SK-N-SH (cell line): ENCODE measurements at regions not wholly inside any gene's neighbourhood (a gene's known extent, or its start where the extent isn't known, plus 50 kb on each side); places are given as distances from the start of the nearest gene placed in this dataset.

Experiments used
- CTCF ChIA-PET: fragments of 300-600, 350-600 bp; formaldehyde crosslinking; extraction: SDS; loops from one replicate; lab custom pipeline; 2021; lab: Yijun Ruan, JAX
- POLR2A ChIA-PET: fragments of 350-600 bp; sonication (Branson Sonifier 250); formaldehyde crosslinking; extraction: SDS; loops from one replicate; lab custom pipeline; 2020; ENCODE audit warnings: antibody characterized with exemption, inconsistent platforms; lab: Yijun Ruan, JAX
- DNase-seq: peaks from one replicate; pipeline ENCODE4 v3.0.0; 2012
- H2AFZ ChIP-seq: fragments of 200-600 bp; sonication (generic); 2 replicates; pipeline ENCODE4 v1.8.1; 2016; ENCODE audit warnings: antibody characterized with exemption, mild to moderate bottlenecking, low read depth
- H3F3A ChIP-seq: fragments of 200-600 bp; sonication (generic); replicated peaks from 2 replicates; pipeline ENCODE3; 2016; ENCODE audit warnings: antibody characterized with exemption, mild to moderate bottlenecking; ENCODE audit not compliant: insufficient read depth
- H3K27ac ChIP-seq, 2 experiments: fragments of 200-500 bp in 1 of 2; fragments of 200-600 bp in 1 of 2; sonication (Bioruptor generic) in 1 of 2; sonication (generic), shearing (Covaris generic) in 1 of 2; 2 replicates each; pipeline versions ENCODE4 v1.5.1 to v1.6.1; 2014 to 2016; ENCODE audit warnings: low read depth in 2 of 2, inconsistent platforms in 1 of 2, low read length in 1 of 2, mild to moderate bottlenecking in 1 of 2, mixed read lengths in 1 of 2
- H3K27me3 ChIP-seq: fragments of 200-600 bp; sonication (generic), shearing (Covaris generic); 2 replicates; pipeline ENCODE4 v1.6.1; 2016; ENCODE audit warnings: mixed run types; ENCODE audit not compliant: insufficient read depth
- H3K36me3 ChIP-seq, 2 experiments: fragments of 200-500 bp in 1 of 2; fragments of 200-600 bp in 1 of 2; sonication (Bioruptor generic) in 1 of 2; sonication (generic) in 1 of 2; replicated peaks in 1 of 2; 2 replicates each; pipeline versions ENCODE3 to v1.5.1; 2014 to 2016; ENCODE audit warnings: low read length in 1 of 2, mild to moderate bottlenecking in 1 of 2; ENCODE audit not compliant: insufficient read depth in 2 of 2, control insufficient read depth in 1 of 2
- H3K4me1 ChIP-seq, 2 experiments: fragments of 200-500 bp in 1 of 2; fragments of 200-600 bp in 1 of 2; sonication (Bioruptor generic) in 1 of 2; sonication (generic), shearing (Covaris generic) in 1 of 2; 2 replicates each; pipeline versions ENCODE4 v1.5.1 to v1.6.1; 2014 to 2016; ENCODE audit warnings: low read depth in 1 of 2, low read length in 1 of 2, mixed run types in 1 of 2; ENCODE audit not compliant: insufficient read depth in 2 of 2, control insufficient read depth in 1 of 2
- H3K4me2 ChIP-seq: fragments of 200-600 bp; sonication (generic), shearing (Covaris generic); 2 replicates; pipeline ENCODE4 v1.6.1; 2017; ENCODE audit warnings: mixed run types
- H3K4me3 ChIP-seq, 2 experiments: fragments of 200-500 bp in 1 of 2; fragments of 200-600 bp in 1 of 2; sonication (Bioruptor generic) in 1 of 2; sonication (generic), shearing (Covaris generic) in 1 of 2; 2 replicates each; pipeline versions ENCODE4 v1.5.1 to v1.8.1; 2014 to 2016; ENCODE audit warnings: low read depth in 2 of 2, inconsistent platforms in 1 of 2, low read length in 1 of 2, mild to moderate bottlenecking in 1 of 2, mixed read lengths in 1 of 2, moderate library complexity in 1 of 2
- H3K79me2 ChIP-seq: fragments of 200-600 bp; sonication (generic); 2 replicates; pipeline ENCODE4 v1.8.1; 2017; ENCODE audit warnings: mild to moderate bottlenecking; ENCODE audit not compliant: insufficient read depth
- H3K9ac ChIP-seq: fragments of 200-600 bp; sonication (generic); 2 replicates; pipeline ENCODE4 v1.6.1; 2017; ENCODE audit warnings: mixed run types
- H3K9me2 ChIP-seq: fragments of 200-600 bp; sonication (generic); 2 replicates; pipeline ENCODE4 v1.6.1; 2017; ENCODE audit warnings: mixed run types
- H3K9me3 ChIP-seq: fragments of 200-600 bp; sonication (generic); 2 replicates; pipeline ENCODE4 v1.6.1; 2017; ENCODE audit warnings: mixed run types, mild to moderate bottlenecking, moderate library complexity
- H4K20me1 ChIP-seq: fragments of 200-600 bp; sonication (generic); 2 replicates; pipeline ENCODE4 v1.6.1; 2017; ENCODE audit warnings: mild to moderate bottlenecking, mixed run types; ENCODE audit not compliant: insufficient read depth
- EP300 ChIP-seq, 2 experiments: IDR thresholded peaks; 2 replicates each; pipeline versions ENCODE4 v1.4.0 to v1.6.1; 2012; ENCODE audit warnings: borderline replicate concordance in 1 of 2, low read depth in 1 of 2, low read length in 1 of 2
- EZH2phosphoT487 ChIP-seq: fragments of 200-600 bp; sonication (generic); IDR thresholded peaks from 2 replicates; pipeline ENCODE4 v1.6.1; 2017; ENCODE audit warnings: low read depth, mixed run types, mild to moderate bottlenecking, antibody characterized with exemption, moderate library complexity, borderline replicate concordance
- FOSL2 ChIP-seq: IDR thresholded peaks from 2 replicates; pipeline ENCODE4 v1.4.0; 2012; ENCODE audit warnings: low read depth, mild to moderate bottlenecking, moderate library complexity, borderline replicate concordance
- FOXJ3 ChIP-seq: sonication (generic); formaldehyde crosslinking; IDR thresholded peaks from 2 replicates; pipeline ENCODE4 v1.5.1; 2020; ENCODE audit warnings: mild to moderate bottlenecking, missing genetic modification reagents
- FOXM1 ChIP-seq: IDR thresholded peaks from 2 replicates; pipeline ENCODE4 v1.4.0; 2012; ENCODE audit warnings: low read depth, mild to moderate bottlenecking
- GATA2 ChIP-seq: sonication (generic); formaldehyde crosslinking; IDR thresholded peaks from 2 replicates; pipeline ENCODE4 v1.5.0; 2020; ENCODE audit warnings: mild to moderate bottlenecking, missing genetic modification reagents
- JUND ChIP-seq: IDR thresholded peaks from 2 replicates; pipeline ENCODE4 v1.4.0; 2012
- MEF2A ChIP-seq: IDR thresholded peaks from 2 replicates; pipeline ENCODE4 v1.4.0; 2012; ENCODE audit warnings: low read depth, borderline replicate concordance
- NFIC ChIP-seq: IDR thresholded peaks from 2 replicates; pipeline ENCODE4 v1.4.0; 2012; ENCODE audit warnings: borderline replicate concordance
- POLR2AphosphoS5 ChIP-seq: IDR thresholded peaks from 2 replicates; pipeline ENCODE4 v1.6.1; 2012; ENCODE audit warnings: low read depth, low read length
- RAD21 ChIP-seq: IDR thresholded peaks from 2 replicates; pipeline ENCODE4 v1.6.1; 2012; ENCODE audit warnings: mild to moderate bottlenecking, low read length
- RCOR1 ChIP-seq: fragments of 150-350 bp; IDR thresholded peaks from 2 replicates; pipeline ENCODE4 v1.6.1; 2017; ENCODE audit warnings: antibody characterized with exemption, low read length
- SMC3 ChIP-seq: IDR thresholded peaks from 2 replicates; pipeline ENCODE4 v1.6.1; 2012; ENCODE audit warnings: low read depth, low read length, improper control_type of control experiment
- WGBS: methylation state at CpG from one replicate; pipeline ENCODE4 v1.1.6; 2017; ENCODE audit warnings: low lambda C conversion rate; 5-methylcytosine and 5-hydroxymethylcytosine counted together
- TF ChIP-seq, protein P1 (sequence below): IDR thresholded peaks from 2 replicates; pipeline ENCODE4 v1.4.0; 2012; ENCODE audit warnings: low read depth
- TF ChIP-seq, protein P2 (sequence below): fragments of 200-600 bp; sonication (generic); IDR thresholded peaks from 2 replicates; pipeline ENCODE4 v1.6.1; 2017; ENCODE audit warnings: antibody characterized with exemption, mild to moderate bottlenecking, moderate library complexity
- TF ChIP-seq, protein P3 (sequence below): fragments of 150-350 bp; IDR thresholded peaks from 2 replicates; pipeline ENCODE4 v1.6.1; 2016; ENCODE audit warnings: mild to moderate bottlenecking, low read depth, low read length

DNA sequence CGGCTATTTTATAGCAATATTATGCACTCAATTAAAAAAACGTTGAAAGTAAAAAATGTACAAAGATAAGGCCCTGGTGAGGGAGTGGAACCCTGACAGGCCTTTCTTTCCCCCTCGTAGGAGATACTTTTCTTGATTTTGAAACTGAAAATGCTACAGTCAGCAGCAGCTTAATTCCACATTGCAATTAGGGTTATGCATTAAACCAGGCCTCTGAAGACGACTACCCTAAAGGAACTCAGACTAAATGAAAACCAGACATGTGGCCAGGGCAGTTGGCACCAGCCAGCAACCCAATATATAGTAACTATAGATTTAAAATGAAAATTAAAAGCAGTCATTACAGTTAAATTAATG lies 463.2 kb upstream of the MAF start:
- H3K4me3 ChIP-seq, result no peak overlapping the region
- no peaks in the 10 kb centered on the region for H3K9me3 ChIP-seq
- H3K4me1 ChIP-seq, result peaks cover 0 to 10% of the 10 kb centered on the region in 2 experiments; a peak in 1 of 4 replicates
- H3K9ac ChIP-seq, result no peak overlapping the region
- 14% methylated on average over 4 of the region's 4 CpGs for WGBS
- peak overlapping the region in 1 of 2 experiments; percentile 47; a peak in 1 of 4 replicates for H3K27ac ChIP-seq
- no peaks in the 10 kb centered on the region for H3F3A ChIP-seq
- H4K20me1 ChIP-seq, result no peaks in the 10 kb centered on the region
- ChIA-PET CTCF (interaction anchor here (1.0 kb wide), 1 partner anchor 13 kb away, joined by 3 read pairs; no protein-coding TSS in a partner anchor), POLR2A (no interaction called here)
- no peak overlapping the region for H2AFZ ChIP-seq
- peak; percentile 44 for DNase-seq
- no peaks in the 10 kb centered on the region for H3K79me2 ChIP-seq
- H3K27me3 ChIP-seq, result no peaks in the 10 kb centered on the region
- no peaks in the 10 kb centered on the region for H3K9me2 ChIP-seq
- H3K4me2 ChIP-seq, result no peak overlapping the region
- no peaks in the 10 kb centered on the region for H3K36me3 ChIP-seq
- TF ChIP-seq GATA2 (CRISPR knock-in tag) (0 out of 2 replicates have a peak, but pooled peaks have one; percentile 7), JUND (no peak), RCOR1 (peak; percentile 39; the same call in 1 of the 2 replicates), EP300 (IDR thresholded peaks at IDR 0.05; ENCODE audit: borderline replicate concordance in 1 of 2, low read depth in 1 of 2, low read length in 1 of 2) (peak in 1 of 2 experiments; percentile 42; a peak in 1 of 4 replicates)
- TF ChIP-seq, protein P1, sequence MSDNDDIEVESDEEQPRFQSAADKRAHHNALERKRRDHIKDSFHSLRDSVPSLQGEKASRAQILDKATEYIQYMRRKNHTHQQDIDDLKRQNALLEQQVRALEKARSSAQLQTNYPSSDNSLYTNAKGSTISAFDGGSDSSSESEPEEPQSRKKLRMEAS, result no peak

- no peak overlapping the region for H3K4me3 ChIP-seq
- H3K4me2 ChIP-seq, result no peak overlapping the region
- H3K9me2 ChIP-seq, result no peaks in the 10 kb centered on the region
- TF ChIP-seq FOSL2 (no peak), NFIC (no peak), EZH2phosphoT487 (no peak), RAD21 (no peak), SMC3 (no peak), FOXM1 (no peak), FOXJ3 (no peak), POLR2AphosphoS5 (no peak), MEF2A (no peak)
- TF ChIP-seq, protein P2, sequence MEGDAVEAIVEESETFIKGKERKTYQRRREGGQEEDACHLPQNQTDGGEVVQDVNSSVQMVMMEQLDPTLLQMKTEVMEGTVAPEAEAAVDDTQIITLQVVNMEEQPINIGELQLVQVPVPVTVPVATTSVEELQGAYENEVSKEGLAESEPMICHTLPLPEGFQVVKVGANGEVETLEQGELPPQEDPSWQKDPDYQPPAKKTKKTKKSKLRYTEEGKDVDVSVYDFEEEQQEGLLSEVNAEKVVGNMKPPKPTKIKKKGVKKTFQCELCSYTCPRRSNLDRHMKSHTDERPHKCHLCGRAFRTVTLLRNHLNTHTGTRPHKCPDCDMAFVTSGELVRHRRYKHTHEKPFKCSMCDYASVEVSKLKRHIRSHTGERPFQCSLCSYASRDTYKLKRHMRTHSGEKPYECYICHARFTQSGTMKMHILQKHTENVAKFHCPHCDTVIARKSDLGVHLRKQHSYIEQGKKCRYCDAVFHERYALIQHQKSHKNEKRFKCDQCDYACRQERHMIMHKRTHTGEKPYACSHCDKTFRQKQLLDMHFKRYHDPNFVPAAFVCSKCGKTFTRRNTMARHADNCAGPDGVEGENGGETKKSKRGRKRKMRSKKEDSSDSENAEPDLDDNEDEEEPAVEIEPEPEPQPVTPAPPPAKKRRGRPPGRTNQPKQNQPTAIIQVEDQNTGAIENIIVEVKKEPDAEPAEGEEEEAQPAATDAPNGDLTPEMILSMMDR, result no peak
- TF ChIP-seq, protein P3, sequence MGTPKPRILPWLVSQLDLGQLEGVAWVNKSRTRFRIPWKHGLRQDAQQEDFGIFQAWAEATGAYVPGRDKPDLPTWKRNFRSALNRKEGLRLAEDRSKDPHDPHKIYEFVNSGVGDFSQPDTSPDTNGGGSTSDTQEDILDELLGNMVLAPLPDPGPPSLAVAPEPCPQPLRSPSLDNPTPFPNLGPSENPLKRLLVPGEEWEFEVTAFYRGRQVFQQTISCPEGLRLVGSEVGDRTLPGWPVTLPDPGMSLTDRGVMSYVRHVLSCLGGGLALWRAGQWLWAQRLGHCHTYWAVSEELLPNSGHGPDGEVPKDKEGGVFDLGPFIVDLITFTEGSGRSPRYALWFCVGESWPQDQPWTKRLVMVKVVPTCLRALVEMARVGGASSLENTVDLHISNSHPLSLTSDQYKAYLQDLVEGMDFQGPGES, result no peak
- no peaks in the 10 kb centered on the region for H3K27me3 ChIP-seq
- CTCF ChIA-PET, result interaction anchor here (1.0 kb wide), 1 partner anchor 13 kb away, joined by 3 read pairs; no protein-coding TSS in a partner anchor
- H2AFZ ChIP-seq, result no peak overlapping the region
- H3K4me1 ChIP-seq, result peaks cover 0 to 10% of the 10 kb centered on the region in 2 experiments; a peak in 1 of 4 replicates
- no peak overlapping the region for H3K9ac ChIP-seq
- WGBS, result 34% methylated on average over 7 of the region's 7 CpGs
- no peaks in the 10 kb centered on the region for H3K9me3 ChIP-seq
- peak overlapping the region in 1 of 2 experiments; percentile 47; a peak in 1 of 4 replicates for H3K27ac ChIP-seq
- DNase-seq, result peak; percentile 12
- H3K36me3 ChIP-seq, result no peaks in the 10 kb centered on the region
- H4K20me1 ChIP-seq, result no peaks in the 10 kb centered on the region
- no peaks in the 10 kb centered on the region for H3F3A ChIP-seq
- no peaks in the 10 kb centered on the region for H3K79me2 ChIP-seq
- POLR2A ChIA-PET, result no interaction called here
These were observed 462.6 kb upstream of the MAF start for GRCh38 chr16:80063031-80063712.
